Prostate gland (tissue), 2 donors: ENCODE measurements at regions not wholly inside any gene's neighbourhood (a gene's known extent, or its start where the extent isn't known, plus 50 kb on each side); places are given as distances from the start of the nearest gene placed in this dataset.

ENCODE experiments used
- DNase-seq: peaks from one replicate; pipeline ENCODE4 v3.0.0-alpha.2; 2019; ENCODE audit warnings: low spot score
- H3K27ac ChIP-seq, 2 donors: fragments of 200-600 bp; sonication (generic); 2 replicates each; pipeline ENCODE4 v1.5.1; 2017 to 2019
- H3K27me3 ChIP-seq: fragments of 200-600 bp; sonication (generic); replicated peaks from 2 replicates; pipeline ENCODE4 v1.5.1; 2019; ENCODE audit not compliant: insufficient read depth
- H3K36me3 ChIP-seq, 2 donors: fragments of 200-600 bp; sonication (generic); 1 replicate in 1 of 2; 2 replicates in 1 of 2; pipeline versions ENCODE4 v1.5.1 to v1.8.1; 2017 to 2019
- H3K4me1 ChIP-seq: fragments of 200-600 bp; sonication (generic); replicated peaks from 2 replicates; pipeline ENCODE4 v1.5.1; 2019
- H3K4me3 ChIP-seq, 2 donors: fragments of 200-600 bp; sonication (generic); 2 replicates each; pipeline ENCODE4 v1.5.1; 2017 to 2019
- H3K9me3 ChIP-seq: fragments of 200-600 bp; sonication (generic); 2 replicates; pipeline ENCODE4 v1.5.1; 2017
- POLR2A ChIP-seq: fragments of 450-650 bp; IDR thresholded peaks from one replicate; pipeline ENCODE4 v1.6.1; 2016; ENCODE audit warnings: antibody characterized with exemption, mild to moderate bottlenecking
- POLR2AphosphoS5 ChIP-seq: sonication (generic); formaldehyde crosslinking; IDR thresholded peaks from one replicate; pipeline ENCODE4 v1.6.1; 2017; ENCODE audit warnings: antibody characterized with exemption
- WGBS: methylation state at CpG from one replicate; pipeline ENCODE4 v1.1.5; 2018; 5-methylcytosine and 5-hydroxymethylcytosine counted together
- intact Hi-C: fragments of 100-400 bp; cut with DNase I; formaldehyde crosslinking; loops from one replicate; pipeline ENCODE4 v1.14.2; 2022
- TF ChIP-seq, protein P1 (sequence below), 4 experiments: fragments of 200-600 bp in 2 of 4; fragments of 450-650 bp in 2 of 4; sonication (generic) in 2 of 4; IDR thresholded peaks; 1 replicate in 3 of 4; 2 replicates in 1 of 4; pipeline ENCODE4 v1.5.1; 2016 to 2019; ENCODE audit warnings: antibody characterized with exemption in 4 of 4, mild to moderate bottlenecking in 2 of 4, moderate library complexity in 2 of 4

DNA sequence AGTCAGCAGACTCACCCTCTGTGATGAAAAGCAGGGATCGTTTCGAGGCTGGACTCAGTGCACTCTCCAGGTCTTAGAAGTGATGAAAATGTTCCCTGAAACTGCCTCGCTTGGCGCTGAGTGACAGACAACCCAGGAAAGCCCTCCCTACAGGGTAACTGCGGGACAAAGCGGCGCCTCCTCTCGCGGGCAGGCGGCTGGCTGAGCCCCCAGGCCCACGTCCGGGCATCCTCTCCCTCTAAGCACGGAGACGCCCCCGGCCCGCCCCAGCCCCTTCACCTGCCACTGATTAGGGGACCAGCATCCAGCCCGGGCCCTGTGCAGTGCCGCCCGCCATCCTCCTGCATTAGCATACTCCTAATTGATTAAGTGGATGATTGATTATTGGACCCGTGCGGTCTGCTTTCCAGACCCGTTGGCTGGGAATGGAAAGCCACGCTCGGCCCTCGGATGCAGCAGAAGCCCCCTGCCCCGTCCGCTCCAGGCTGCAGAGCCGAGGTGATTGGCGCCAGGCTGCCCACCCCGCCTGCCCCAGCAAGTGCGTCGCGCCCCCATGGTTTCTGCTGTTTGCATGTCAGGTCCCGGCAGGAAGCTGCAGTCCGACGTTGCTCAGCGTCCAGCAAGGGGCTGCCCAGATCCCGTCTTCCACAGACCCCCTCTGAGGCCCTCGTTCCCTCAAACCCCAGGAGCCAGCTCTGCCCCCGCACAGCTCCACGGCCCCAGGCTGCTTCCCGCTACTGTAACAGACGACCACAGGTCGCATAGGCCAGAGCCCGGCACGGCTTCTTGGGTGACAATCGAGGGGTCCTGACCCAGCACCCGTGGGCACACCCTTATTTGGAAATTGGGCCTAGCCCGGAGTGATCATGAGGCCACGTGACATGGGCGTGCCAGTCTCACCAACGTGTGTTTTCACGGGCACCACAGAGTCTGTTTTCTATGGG lies 131.6 kb downstream of the DLL1 start:
- no peaks in the 10 kb centered on the region for H3K27me3 ChIP-seq

DNA sequence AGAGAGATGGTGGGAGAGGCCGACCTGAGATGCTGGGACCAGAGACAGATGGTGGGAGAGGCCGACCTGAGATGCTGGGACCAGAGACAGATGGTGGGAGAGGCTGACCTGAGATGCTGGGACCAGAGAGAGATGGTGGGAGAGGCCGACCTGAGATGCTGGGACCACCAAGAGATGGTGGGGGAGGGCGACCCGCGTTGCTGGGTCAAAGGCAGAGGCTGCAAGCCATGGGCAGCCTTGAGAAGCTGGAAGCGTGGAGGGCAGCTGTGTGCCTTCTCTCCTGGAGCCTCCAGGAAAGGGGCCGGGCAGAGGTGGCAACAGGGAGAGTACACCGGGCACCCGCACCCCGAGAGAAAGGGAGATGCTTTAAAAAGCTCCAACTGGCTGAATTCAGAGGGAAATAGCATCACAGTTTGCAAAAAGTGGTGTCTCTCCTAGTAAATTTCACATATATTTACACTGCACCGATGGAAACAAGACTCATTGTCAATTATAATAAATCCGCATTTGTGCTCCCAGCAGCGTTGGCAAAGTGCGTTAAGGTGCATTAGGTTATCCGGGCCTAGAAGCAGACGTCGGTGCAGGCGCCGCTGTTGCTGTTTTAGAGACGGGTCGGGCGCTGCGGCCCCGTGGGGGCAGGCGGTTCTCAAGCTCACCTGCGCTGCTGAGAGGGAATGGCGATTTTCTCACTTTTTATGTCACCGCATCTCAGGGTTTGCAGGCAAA lies 132.4 kb downstream of the DLL1 start:
- Histone ChIP-seq H3K27me3 (no peaks in the 10 kb centered on the region), H3K27ac (no peak overlapping the region), H3K9me3 (no peaks in the 10 kb centered on the region), H3K4me3 (no peak overlapping the region), H3K36me3 (no peaks in the 10 kb centered on the region), H3K4me1 (no peaks in the 10 kb centered on the region)
- intact Hi-C loops = no loop called here
- no peak for DNase-seq
- 89% methylated on average over 29 of the region's 29 CpGs for WGBS
- TF ChIP-seq, protein P1, sequence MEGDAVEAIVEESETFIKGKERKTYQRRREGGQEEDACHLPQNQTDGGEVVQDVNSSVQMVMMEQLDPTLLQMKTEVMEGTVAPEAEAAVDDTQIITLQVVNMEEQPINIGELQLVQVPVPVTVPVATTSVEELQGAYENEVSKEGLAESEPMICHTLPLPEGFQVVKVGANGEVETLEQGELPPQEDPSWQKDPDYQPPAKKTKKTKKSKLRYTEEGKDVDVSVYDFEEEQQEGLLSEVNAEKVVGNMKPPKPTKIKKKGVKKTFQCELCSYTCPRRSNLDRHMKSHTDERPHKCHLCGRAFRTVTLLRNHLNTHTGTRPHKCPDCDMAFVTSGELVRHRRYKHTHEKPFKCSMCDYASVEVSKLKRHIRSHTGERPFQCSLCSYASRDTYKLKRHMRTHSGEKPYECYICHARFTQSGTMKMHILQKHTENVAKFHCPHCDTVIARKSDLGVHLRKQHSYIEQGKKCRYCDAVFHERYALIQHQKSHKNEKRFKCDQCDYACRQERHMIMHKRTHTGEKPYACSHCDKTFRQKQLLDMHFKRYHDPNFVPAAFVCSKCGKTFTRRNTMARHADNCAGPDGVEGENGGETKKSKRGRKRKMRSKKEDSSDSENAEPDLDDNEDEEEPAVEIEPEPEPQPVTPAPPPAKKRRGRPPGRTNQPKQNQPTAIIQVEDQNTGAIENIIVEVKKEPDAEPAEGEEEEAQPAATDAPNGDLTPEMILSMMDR (IDR thresholded peaks at IDR 0.05) = no peak
- TF ChIP-seq POLR2A (no peak), POLR2AphosphoS5 (no peak)

More for the DNA sequence above, 131.6 kb downstream of the DLL1 start:
- Histone ChIP-seq H3K4me3 (no peak overlapping the region), H3K27ac (no peak overlapping the region), H3K4me1 (no peaks in the 10 kb centered on the region), H3K9me3 (no peaks in the 10 kb centered on the region), H3K36me3 (no peaks in the 10 kb centered on the region)
- no peak for TF ChIP-seq POLR2AphosphoS5
- TF ChIP-seq, protein P1 (IDR thresholded peaks at IDR 0.05) = no peak
- TF ChIP-seq POLR2A = no peak
- WGBS = 90% methylated on average over 53 of the region's 53 CpGs
- intact Hi-C loops = no loop called here
- DNase-seq = no peak

DNA sequence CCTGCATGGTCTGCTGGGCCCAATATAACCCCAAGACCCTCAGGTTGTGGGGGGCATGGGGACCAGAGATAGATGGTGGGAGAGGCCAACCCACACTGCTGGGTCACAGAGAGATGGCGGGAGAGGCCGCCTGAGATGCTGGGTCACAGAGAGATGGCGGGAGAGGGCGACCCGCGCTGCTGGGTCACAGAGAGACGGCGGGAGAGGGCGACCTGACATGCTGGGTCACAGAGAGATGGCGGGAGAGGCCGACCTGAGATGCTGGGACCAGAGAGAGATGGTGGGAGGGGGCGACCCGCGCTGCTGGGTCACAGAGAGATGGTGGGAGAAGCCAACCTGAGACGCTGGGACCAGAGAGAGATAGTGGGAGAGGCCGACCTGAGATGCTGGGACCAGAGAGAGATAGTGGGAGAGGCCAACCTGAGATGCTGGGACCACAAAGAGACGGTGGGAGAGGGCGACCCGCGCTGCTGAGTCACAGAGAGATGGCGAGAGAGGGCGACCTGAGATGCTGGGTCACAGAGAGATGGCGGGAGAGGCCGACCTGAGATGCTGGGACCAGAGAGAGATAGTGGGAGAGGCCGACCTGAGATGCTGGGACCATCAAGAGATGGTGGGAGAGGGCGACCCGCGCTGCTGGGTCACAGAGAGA lies 133.2 kb downstream of the DLL1 start:
- H3K27ac ChIP-seq = no peak overlapping the region
- WGBS = 87% methylated on average over 28 of the region's 28 CpGs
- intact Hi-C loops = no loop called here

GRCh38 chr6:170156448-170157375 lies 134.2 kb downstream of the DLL1 start:
- WGBS = 90% methylated on average over 34 of the region's 34 CpGs

More for the DNA sequence above, 133.2 kb downstream of the DLL1 start:
- no peak for DNase-seq
- Histone ChIP-seq H3K4me1 (peaks cover 6% of the 10 kb centered on the region), H3K9me3 (no peaks in the 10 kb centered on the region), H3K36me3 (no peaks in the 10 kb centered on the region), H3K4me3 (no peak overlapping the region), H3K27me3 (no peaks in the 10 kb centered on the region)
- TF ChIP-seq POLR2AphosphoS5 (no peak), POLR2A (no peak)
- TF ChIP-seq, protein P1 (IDR thresholded peaks at IDR 0.05) = no peak

More at GRCh38 chr6:170156448-170157375, 134.2 kb downstream of the DLL1 start:
- no peaks in the 10 kb centered on the region for H3K27me3 ChIP-seq
- H3K4me1 ChIP-seq = peaks cover 8% of the 10 kb centered on the region
- no peak for DNase-seq
- no peaks in the 10 kb centered on the region for H3K9me3 ChIP-seq
- H3K36me3 ChIP-seq = no peaks in the 10 kb centered on the region
- H3K4me3 ChIP-seq = no peak overlapping the region
- H3K27ac ChIP-seq = no peak overlapping the region
- TF ChIP-seq POLR2AphosphoS5 (no peak), POLR2A (no peak)
- intact Hi-C loops = no loop called here
